Right atrium auricular region (tissue), 2 donors: ENCODE measurements at regions not wholly inside any gene's neighbourhood (a gene's known extent, or its start where the extent isn't known, plus 50 kb on each side); places are given as distances from the start of the nearest gene placed in this dataset.
"Not testable (repeated sequence)": the region's sequence is repeated elsewhere in the genome, so short reads cannot be mapped to it uniquely, and the experiment has no call there.

ENCODE experiments used
- DNase-seq: peaks from one replicate; pipeline ENCODE4 v3.0.0-alpha.2; 2019; ENCODE audit warnings: low spot score
- H3K27ac ChIP-seq, 2 donors: fragments of 200-600 bp; sonication (generic); 1 replicate in 1 of 2; 2 replicates in 1 of 2; pipeline ENCODE4 v1.5.1; 2016 to 2019
- H3K27me3 ChIP-seq, 2 donors: fragments of 200-600 bp; sonication (generic); one replicate each; pipeline versions ENCODE4 v1.5.1 to v1.6.0; 2017 to 2019
- H3K36me3 ChIP-seq: fragments of 200-600 bp; sonication (generic); one replicate; pipeline ENCODE4 v1.5.1; 2016
- H3K4me1 ChIP-seq, 2 donors: fragments of 200-600 bp; sonication (generic); one replicate each; pipeline versions ENCODE4 v1.5.1 to v1.6.0; 2017 to 2019
- H3K4me3 ChIP-seq, 2 donors: fragments of 200-600 bp; sonication (generic); 1 replicate in 1 of 2; 2 replicates in 1 of 2; pipeline ENCODE4 v1.5.1; 2017 to 2019; ENCODE audit warnings: mild to moderate bottlenecking in 1 of 2, moderate library complexity in 1 of 2
- H3K9me3 ChIP-seq, 2 donors: fragments of 200-600 bp; sonication (generic); one replicate each; pipeline ENCODE4 v1.5.1; 2019
- TF ChIP-seq, protein P1 (sequence below), 2 donors: fragments of 200-600 bp; sonication (generic); IDR thresholded peaks; one replicate each; pipeline ENCODE4 v1.5.1; 2019; ENCODE audit warnings: antibody characterized with exemption in 2 of 2

DNA sequence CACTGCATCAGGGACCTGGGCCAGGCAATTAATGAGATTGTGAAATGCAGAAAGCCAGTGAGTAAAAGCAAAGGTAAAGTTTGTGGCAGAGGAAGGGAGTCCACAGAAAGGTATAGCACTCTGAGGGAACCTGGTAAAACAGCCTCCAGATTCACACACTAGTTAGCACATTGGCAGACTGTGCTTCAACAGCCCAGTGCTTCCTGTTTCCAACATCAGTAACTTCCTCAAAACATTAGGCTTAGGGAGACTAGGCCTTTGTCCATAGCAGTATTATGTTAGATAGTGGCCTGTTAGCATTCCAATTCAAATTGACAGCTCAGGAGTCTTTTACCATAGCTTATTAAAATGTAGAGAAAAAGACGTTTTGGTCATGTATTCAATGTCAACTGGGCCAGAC, 582.6 kb upstream of the ACTRT1 start:
- Histone ChIP-seq H3K4me3 (no peak overlapping the region), H3K36me3 (no peaks in the 10 kb centered on the region), H3K27me3 (no peaks in the 10 kb centered on the region), H3K27ac (no peak overlapping the region), H3K9me3 (no peaks in the 10 kb centered on the region), H3K4me1 (no peaks in the 10 kb centered on the region)
- DNase-seq: no peak
- TF ChIP-seq, protein P1, sequence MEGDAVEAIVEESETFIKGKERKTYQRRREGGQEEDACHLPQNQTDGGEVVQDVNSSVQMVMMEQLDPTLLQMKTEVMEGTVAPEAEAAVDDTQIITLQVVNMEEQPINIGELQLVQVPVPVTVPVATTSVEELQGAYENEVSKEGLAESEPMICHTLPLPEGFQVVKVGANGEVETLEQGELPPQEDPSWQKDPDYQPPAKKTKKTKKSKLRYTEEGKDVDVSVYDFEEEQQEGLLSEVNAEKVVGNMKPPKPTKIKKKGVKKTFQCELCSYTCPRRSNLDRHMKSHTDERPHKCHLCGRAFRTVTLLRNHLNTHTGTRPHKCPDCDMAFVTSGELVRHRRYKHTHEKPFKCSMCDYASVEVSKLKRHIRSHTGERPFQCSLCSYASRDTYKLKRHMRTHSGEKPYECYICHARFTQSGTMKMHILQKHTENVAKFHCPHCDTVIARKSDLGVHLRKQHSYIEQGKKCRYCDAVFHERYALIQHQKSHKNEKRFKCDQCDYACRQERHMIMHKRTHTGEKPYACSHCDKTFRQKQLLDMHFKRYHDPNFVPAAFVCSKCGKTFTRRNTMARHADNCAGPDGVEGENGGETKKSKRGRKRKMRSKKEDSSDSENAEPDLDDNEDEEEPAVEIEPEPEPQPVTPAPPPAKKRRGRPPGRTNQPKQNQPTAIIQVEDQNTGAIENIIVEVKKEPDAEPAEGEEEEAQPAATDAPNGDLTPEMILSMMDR (IDR thresholded peaks at IDR 0.05): no peak

DNA sequence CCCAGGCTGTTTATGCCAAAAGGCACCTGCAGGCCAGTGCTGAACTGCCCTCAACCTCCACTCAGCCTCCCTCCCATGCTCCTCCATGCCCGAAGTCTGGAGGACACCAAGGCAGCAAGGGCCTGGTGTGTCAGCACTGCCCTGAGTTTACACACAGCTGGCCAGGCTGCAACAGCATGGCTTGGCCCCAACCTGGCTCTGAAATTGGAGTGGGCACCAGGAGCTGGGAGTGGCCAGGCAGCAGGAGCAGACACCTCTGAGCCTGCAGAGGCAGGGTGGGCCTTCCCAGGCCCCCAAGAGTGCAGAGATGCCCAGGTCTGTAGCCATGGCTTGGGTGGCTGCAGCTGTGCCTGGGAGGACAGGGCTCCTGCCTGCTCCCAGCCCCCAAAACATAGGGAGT, 571.2 kb upstream of the ACTRT1 start:
- no peak overlapping the region for H3K4me3 ChIP-seq
- H3K36me3 ChIP-seq: no peaks in the 10 kb centered on the region
- TF ChIP-seq, protein P1 (IDR thresholded peaks at IDR 0.05): no peak
- DNase-seq: no peak
- H3K9me3 ChIP-seq: no peaks in the 10 kb centered on the region
- H3K27me3 ChIP-seq: no peaks in the 10 kb centered on the region
- H3K27ac ChIP-seq: no peak overlapping the region
- no peaks in the 10 kb centered on the region for H3K4me1 ChIP-seq

DNA sequence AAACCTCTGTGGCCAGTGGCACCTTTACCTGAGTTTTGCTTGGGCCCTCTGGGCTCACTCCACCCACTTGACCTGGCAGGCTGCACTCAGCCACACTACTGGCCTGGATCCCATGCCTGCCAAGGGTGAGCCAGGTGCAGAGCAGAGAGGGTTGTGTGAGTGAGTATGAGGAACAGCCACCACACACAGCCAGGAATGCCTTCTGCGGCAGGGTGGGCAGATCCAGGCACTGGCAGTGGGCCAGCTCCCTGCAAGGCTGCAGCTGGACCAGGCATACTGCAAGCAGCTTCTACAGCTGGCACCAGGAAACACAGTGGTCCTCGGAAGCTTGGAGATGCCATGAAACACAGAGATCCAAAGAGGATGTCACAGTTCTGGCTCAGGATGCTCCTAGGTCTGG, 570.1 kb upstream of the ACTRT1 start:
- TF ChIP-seq, protein P1 (IDR thresholded peaks at IDR 0.05): no peak
- H3K36me3 ChIP-seq: no peaks in the 10 kb centered on the region
- no peak overlapping the region for H3K27ac ChIP-seq
- no peaks in the 10 kb centered on the region for H3K27me3 ChIP-seq
- H3K9me3 ChIP-seq: no peaks in the 10 kb centered on the region
- no peaks in the 10 kb centered on the region for H3K4me1 ChIP-seq
- H3K4me3 ChIP-seq: no peak overlapping the region
- DNase-seq: no peak

DNA sequence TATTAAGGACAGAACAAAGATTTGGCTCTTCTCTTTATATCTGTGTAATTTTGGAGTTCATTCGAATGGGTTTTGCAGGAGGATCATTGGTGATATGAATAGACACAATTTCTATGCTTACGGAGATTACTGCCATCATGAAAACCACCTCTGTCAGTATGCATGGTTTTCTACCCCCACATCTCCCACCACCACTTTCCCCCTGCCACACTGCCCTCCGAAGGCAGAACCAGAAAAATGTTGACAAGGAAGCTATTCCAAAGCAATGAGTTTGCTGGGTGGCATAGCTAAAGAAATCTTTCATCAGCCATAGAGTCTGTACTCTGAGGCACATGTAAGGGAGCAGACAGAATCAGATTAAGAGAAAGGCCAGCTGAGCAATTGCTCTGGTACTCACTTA, 567.3 kb upstream of the ACTRT1 start:
- H3K4me3 ChIP-seq: no peak overlapping the region
- H3K36me3 ChIP-seq: no peaks in the 10 kb centered on the region
- H3K27ac ChIP-seq: no peak overlapping the region
- no peaks in the 10 kb centered on the region for H3K27me3 ChIP-seq
- H3K9me3 ChIP-seq: no peaks in the 10 kb centered on the region
- TF ChIP-seq, protein P1 (IDR thresholded peaks at IDR 0.05): no peak
- DNase-seq: no peak
- H3K4me1 ChIP-seq: no peaks in the 10 kb centered on the region

DNA sequence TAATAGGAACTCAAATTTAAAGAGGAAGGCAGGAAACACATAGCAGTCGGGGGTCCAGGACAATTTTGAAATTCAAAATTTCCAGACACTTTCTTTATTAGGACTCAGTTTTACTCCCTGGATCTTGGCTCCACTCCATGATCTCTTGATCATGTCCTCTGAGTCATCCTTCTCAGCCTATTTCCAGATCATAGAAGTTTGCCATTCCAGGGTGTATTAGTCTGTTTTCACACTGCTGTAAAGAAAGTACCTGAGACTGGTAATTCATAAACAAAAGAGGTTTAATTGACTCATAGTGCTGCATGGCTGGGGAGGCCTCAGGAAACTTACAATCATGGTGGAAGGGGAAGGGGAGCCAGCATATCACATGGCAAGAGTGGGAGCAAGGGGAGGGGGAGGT, 564.7 kb upstream of the ACTRT1 start:
- TF ChIP-seq, protein P1 (IDR thresholded peaks at IDR 0.05): no peak
- H3K9me3 ChIP-seq: no peaks in the 10 kb centered on the region
- no peak overlapping the region for H3K4me3 ChIP-seq
- no peaks in the 10 kb centered on the region for H3K27me3 ChIP-seq
- H3K4me1 ChIP-seq: no peaks in the 10 kb centered on the region
- H3K27ac ChIP-seq: no peak overlapping the region
- no peak for DNase-seq
- H3K36me3 ChIP-seq: no peaks in the 10 kb centered on the region

DNA sequence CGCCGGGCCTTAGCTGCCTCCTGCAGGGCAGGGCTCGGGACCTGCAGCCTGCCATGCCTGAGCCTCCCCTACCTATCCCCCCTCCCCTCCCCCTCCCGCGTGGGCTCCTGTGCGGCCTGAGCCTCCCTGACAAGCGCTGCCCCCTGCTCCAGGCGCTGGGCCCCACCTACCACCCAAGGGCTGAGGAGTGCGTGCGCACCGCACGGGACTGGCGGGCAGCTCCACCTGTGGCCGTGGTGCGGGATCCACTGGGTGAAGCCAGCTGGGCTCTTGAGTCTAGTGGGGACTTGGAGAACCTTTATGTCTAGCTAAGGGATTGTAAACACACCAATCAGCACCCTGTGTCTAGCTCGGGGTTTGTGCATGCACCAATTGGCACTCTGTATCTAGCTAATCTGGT, 554.6 kb upstream of the ACTRT1 start:
- H3K4me1 ChIP-seq, DNase-seq, H3K9me3 ChIP-seq, H3K27ac ChIP-seq, H3K36me3 ChIP-seq, H3K27me3 ChIP-seq, H3K4me3 ChIP-seq: not testable (repeated sequence)

DNA sequence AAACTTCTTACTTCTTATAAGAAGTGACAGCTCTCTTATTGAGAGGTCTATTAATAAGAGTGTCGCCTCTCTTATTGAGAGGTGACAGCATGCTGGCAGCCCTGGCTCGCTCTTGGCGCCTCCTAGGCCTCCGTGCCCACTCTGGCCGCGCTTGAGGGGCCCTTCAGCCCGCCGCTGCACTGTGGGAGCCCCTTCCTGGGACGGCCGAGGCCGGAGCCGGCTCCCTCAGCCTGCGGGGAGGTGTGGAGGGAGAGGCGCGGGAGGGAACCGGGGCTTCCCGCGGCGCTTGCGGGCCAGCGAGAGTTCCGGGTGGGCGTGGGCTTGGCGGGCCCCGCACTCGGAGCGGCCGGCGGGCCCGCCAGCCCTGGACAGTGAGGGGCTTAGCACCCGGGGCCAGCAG, 554.2 kb upstream of the ACTRT1 start:
- H3K9me3 ChIP-seq: not testable (repeated sequence)

More for the DNA sequence above, 554.2 kb upstream of the ACTRT1 start:
- H3K27me3 ChIP-seq, DNase-seq, H3K4me3 ChIP-seq, H3K36me3 ChIP-seq, H3K4me1 ChIP-seq, H3K27ac ChIP-seq: not testable (repeated sequence)
